AG10803 (cell line): ENCODE measurements at regions not wholly inside any gene's neighbourhood (a gene's known extent, or its start where the extent isn't known, plus 50 kb on each side); places are given as distances from the start of the nearest gene placed in this dataset.

Experiments
- DNase-seq: peaks from one replicate; pipeline ENCODE4 v3.0.0; 2010; ENCODE audit warnings: low read depth
- H3K4me3 ChIP-seq: 2 replicates; pipeline ENCODE4 v1.5.1; 2011; ENCODE audit warnings: mild to moderate bottlenecking, low read length, control low read depth
- TF ChIP-seq, protein P1 (sequence below): conservative IDR thresholded peaks from 2 replicates; pipeline ENCODE4 v1.5.1; 2011; ENCODE audit warnings: mild to moderate bottlenecking, low read length, control low read depth, inconsistent platforms

DNA sequence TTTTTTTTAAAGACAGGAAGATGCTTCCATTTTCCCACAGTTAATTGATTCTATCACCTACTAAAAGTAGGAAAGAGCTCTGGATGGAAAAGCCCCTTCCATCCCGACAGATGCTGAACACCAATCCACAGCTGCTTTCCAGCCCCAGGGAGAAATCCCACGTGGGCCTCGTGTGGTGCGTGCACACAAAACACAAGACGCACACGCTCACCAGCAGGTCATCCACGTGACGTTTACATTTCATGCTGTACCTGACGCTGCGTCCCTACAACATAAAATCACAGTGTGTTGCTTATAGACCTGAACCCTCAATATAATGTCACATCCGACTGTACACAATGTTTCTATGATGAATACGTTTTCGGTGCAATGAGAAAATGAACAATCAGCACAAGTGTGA is 50.2 kb upstream of the DACT2 start:
- TF ChIP-seq, protein P1, sequence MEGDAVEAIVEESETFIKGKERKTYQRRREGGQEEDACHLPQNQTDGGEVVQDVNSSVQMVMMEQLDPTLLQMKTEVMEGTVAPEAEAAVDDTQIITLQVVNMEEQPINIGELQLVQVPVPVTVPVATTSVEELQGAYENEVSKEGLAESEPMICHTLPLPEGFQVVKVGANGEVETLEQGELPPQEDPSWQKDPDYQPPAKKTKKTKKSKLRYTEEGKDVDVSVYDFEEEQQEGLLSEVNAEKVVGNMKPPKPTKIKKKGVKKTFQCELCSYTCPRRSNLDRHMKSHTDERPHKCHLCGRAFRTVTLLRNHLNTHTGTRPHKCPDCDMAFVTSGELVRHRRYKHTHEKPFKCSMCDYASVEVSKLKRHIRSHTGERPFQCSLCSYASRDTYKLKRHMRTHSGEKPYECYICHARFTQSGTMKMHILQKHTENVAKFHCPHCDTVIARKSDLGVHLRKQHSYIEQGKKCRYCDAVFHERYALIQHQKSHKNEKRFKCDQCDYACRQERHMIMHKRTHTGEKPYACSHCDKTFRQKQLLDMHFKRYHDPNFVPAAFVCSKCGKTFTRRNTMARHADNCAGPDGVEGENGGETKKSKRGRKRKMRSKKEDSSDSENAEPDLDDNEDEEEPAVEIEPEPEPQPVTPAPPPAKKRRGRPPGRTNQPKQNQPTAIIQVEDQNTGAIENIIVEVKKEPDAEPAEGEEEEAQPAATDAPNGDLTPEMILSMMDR: no peak

DNA sequence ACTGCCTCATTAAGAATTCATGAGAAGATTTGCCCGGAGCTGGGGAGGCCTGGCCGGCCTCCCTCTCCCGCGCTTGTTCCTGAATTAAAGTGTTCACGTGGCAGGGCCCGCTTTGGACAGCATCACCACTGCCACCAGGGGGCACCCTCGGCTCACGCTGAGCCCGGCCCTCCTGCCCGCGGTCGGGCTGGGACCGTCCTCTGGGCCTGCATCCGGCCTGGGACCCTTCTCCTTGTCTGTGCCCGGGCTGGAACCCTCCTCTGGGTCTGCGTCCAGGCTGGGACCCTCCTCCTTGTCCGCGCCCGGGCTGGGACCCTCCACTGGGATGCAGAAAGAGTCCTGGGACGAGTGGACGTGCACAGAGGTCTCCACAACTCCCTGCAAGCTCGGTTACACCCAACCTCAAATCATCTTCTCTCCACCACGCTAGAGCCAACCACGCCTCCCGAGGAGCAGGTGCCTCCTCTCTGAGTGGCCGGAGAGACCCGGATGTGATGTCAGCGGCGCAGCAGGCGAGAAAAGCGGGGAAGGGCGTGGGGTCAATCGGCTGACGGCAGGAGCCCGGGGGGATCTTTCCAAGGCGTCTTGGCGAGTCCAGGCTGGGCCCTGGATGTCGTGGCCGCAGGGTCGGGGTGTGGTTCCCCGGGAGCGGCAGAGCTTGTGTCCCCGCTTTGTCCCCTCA is 50.9 kb upstream of the DACT2 start:
- TF ChIP-seq, protein P1: peak; percentile 58
- peak; percentile 15 for DNase-seq
- H3K4me3 ChIP-seq: no peak overlapping the region

More for the DNA sequence above, 50.2 kb upstream of the DACT2 start:
- no peak overlapping the region for H3K4me3 ChIP-seq
- no peak for DNase-seq

DNA sequence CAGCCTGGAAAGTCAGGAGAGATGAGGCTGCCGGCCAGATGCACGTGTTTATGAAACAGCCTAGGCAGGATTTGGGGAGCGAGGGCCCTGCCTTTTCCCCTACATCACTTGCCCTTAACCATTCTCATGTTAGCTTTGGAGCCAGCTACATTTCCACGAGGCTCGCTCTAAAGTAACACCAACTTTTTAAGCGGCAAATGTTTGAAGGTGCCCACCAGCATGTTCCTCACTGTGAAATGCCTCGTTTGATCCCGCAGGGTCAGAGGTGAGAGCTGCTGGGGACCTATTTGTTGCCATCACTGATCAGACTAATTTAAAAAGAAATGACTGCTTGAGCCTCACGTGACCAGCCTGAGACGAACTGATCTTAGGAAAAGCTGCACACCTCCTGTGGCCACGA is 51.6 kb upstream of the DACT2 start:
- H3K4me3 ChIP-seq: no peak overlapping the region
- DNase-seq: no peak
- TF ChIP-seq, protein P1: no peak

DNA sequence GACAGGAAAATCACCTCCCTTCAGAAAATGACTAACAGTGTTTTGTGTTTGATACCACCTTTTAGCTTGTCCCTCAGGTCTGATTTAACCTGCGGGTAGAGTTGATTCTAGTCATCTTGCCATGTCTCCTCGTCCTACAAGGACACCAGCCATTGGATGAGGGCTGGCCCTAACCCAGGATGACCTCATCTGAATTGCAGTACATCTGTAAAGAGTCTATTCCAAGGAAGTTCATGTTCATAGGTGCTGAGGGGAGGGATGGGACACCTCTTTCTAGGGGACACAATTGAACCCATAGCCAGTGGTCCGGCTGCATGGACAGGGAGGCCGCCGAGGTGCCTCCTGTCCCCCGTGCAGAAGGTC is 52.0 kb upstream of the DACT2 start:
- no peak for DNase-seq
- no peak overlapping the region for H3K4me3 ChIP-seq
- TF ChIP-seq, protein P1: no peak

DNA sequence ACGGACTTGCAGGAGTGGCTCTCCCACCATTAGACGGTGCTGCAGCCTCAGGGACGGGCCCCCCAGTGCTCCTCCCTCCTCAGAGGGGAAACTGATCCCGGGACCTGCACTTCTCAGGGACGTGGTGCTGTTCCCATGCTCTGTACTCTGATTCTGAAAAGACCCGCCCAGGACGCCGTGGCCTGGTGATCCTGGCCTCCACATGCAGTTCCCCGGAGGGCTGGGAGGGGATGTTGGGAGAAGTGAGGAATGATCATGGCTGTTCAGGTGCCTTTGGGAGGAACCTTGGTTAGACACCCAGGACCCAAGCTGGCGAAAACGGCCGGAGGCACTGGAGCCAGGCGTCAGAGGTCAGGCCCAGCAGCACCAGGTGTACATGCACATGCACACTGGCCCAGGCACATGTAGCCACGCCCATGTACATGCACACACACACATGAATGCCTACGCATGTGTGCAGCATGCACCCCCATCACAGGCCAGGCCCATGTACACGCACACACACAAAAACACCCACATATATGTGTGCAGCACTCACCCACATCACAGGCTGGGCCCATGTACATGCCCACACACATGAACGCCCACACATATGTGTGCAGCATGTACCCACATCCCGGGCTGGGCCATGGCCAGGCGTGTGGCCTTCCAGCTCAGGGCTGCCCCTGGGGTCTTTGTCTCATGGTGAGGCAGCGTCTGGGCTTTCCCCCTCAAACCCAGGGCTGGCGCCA is 52.6 kb upstream of the DACT2 start:
- H3K4me3 ChIP-seq: no peak overlapping the region
- TF ChIP-seq, protein P1: no peak
- DNase-seq: no peak

DNA sequence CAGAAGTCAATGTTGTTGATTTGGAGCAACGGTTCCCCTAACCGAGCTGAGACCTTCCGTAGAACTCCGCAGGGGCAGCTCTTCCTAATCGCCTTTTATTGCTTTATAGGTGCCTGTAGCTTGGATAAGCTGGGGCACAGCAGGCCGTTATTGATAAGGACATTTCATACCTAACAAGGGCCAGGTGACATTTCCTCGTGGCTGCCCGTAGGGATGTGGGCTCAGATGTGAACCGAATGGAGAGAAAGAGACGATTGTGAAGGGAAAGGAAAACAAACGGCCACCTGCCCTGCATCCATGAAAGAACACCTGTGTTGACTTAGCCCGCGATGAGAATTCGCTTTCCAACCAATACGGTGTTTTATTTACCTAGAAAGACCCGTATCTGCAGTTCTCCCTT is 53.3 kb upstream of the DACT2 start:
- no peak overlapping the region for H3K4me3 ChIP-seq
- no peak for DNase-seq
- TF ChIP-seq, protein P1: no peak

DNA sequence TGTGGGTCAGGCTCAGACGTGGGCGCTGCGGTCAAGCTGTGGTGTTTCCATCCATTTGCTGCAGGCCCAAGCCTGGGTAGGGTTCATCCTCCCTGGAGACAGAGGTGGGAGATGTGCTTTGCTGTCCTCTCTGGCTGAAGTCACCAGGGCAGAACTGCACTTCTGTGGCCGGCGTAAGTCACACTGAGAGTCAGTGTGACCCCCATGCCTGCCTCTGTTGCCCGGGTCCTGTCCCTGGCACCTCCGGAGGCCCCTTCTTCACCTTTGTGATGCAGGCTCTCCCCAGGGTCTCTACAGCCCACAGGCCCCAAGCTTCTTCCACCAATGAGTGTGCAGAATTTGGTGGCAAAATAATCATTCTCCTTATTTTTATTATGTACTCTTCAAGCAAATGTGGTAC is 53.8 kb upstream of the DACT2 start:
- DNase-seq: no peak
- no peak overlapping the region for H3K4me3 ChIP-seq
- TF ChIP-seq, protein P1: no peak
